Muscle of back (tissue), 3 donors: ENCODE measurements at regions not wholly inside any gene's neighbourhood (a gene's known extent, or its start where the extent isn't known, plus 50 kb on each side); places are given as distances from the start of the nearest gene placed in this dataset.
A peak's percentile ranks its signal among the peaks of the same experiment; 100 is the strongest.

ENCODE experiments used
- DNase-seq, 3 donors: peaks; one replicate each; pipeline versions ENCODE4 v3.0.0 to v3.0.0-alpha.2; 2013

DNA sequence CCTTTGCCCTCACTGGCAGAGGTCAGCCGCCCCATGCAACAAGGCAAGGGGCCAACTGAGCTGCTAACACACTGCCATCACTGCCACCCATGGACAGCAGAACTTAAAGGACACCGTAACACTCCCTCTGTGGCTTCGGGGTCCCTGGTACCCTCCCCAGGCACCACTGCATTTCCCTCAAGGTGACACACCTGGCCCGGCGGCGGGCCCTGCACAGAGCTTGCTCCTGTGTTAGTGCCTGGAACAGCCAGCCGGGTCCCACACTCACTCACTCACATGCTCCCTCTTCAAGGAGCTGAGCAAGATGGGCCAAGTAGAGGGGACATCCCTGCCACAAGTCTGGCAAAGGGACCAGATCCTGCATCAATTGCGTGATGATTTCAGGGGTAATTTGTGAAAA lies 126.5 kb upstream of the SOX4 start:
- no peak for DNase-seq

DNA sequence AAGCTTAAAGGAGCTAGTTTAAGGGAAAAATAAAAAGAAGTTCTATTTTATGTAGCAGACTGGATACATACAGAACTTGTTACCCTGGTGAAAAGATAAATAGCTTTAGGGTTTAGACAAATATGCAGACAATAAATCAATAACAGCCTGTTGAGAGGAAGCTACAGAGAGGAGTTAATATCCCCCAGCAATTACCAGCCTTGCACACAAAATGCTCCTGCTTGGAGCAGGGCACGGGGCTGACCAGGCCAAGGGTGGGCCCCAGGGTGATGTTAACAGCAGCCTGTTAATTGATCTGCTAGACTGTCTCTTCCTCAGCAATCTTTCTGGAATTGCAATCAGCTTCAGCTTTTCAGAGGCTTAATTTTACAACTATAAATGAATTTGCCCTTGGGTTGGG lies 125.1 kb upstream of the SOX4 start:
- DNase-seq = no peak

DNA sequence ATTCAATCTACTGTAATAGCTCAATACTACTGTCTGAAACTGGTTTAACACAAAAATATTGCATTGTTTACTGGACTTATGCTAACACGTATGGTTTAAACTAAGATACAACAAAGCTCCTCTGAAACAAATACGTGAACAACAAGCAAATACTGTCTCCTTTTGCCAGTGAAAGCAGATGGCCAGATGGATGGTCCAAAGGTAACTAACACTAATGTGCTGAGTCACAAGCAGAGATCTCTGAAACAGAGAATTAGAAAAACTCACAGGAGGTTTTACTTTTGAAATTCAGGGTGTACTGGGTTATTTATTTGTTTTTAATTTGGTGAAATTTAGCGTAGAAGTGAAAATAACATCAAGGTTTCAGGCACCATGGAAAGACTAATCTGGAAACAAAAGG lies 124.3 kb upstream of the SOX4 start:
- no peak for DNase-seq

DNA sequence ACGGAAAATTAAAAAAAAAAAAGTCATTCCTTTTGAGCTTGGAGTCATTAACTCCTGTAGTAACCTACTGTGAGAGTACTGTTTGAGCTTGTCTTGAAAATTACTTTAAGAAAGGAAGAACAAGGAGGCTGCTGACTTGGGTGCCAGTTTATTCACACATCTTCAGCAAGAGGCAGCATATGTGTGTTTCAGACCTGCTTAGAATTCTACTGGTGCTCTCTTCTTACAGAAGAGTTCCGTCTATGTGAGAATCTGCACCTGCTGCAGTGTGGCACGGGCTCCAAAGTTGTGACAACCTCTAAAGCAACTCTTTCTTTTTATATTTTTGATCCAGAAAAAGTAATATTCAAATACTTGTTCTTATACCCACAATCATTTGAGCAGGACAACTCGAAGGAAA lies 117.4 kb upstream of the SOX4 start:
- no peak for DNase-seq

DNA sequence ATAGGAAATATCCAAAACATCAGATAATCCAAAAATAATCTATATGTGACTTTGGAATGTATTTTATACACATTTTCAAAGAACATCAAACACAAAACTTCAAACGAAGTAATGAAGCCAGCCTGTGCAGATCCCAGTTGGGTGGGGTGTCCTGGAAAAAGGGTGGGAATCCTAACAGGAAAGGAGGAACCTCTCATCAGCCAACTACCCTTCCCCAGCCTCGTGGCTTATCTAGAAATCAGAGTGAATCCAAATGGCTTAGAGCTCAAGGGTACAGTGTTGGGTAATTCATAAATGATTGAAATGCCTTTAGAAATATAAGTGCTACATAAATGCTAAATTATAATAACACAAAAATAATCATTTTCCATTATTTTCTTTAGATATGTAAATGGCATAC lies 115.1 kb upstream of the SOX4 start:
- no peak for DNase-seq

DNA sequence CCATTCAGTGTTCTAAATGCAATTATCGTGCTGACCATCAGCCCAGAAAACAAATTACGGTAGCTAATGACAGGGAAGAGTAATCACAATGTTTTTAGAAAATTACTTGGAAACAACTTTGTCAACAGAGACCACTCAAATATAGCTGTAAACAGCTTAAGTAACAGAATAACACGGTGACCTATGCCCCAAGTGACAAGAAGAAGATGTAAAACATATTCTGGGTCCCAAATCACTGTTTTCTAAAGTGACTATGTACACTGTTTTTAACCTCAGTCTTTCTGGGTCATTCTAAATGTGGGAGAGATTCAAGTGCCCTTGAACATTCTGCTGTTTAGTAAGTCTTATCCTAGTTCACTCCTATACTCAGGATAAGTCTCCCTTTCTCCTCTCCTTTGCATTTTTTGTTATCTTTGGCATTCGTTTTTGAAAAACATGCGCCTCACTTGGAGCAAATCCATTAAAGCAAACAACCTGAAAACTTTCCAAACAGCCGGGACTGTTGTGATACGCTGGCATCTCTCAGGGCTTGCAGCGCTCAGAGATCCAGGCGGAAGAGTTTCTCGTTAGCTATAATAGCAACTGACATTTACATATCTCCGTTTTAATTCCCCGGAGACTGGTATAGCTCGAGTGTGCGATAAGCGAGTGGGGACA lies 114.5 kb upstream of the SOX4 start:
- peak in 2 of 3 donors; percentile 40 to 68 for DNase-seq

DNA sequence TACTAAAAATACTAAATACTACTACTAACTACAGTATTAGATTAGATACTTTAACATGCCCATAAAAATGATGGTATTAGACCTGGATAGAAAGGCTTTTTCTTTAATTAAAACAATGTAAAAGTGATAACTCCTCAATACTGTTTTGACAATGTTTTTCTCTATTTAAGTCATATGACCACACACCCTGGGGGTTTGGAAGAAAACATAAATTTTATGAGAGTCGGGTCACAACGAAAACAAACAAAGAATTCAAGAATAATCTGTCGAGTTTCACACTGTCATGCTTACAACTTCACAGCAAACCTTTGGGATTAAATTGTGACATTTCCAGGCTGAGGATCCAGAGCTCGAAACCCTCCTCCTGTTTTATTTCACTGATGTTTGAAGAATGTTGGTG lies 107.4 kb upstream of the SOX4 start:
- no peak for DNase-seq

DNA sequence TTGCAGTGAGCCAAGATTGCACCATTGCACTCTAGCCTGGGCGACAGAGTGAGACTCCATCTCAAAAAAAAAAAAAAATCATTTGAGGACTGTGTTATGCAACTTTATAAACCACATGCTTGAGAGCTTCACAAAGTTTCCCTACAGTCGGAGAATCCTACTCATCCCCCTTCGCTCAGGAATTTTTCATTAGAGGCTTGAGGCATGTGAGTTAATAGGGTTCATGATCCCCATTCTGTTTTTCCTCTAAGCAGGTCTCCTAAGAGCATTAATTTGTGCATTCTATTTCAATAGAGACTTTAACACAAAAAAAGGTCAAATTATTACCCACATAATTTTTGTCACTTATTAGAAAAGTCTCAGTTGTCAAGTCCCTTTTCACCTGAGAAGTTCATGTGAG lies 103.7 kb upstream of the SOX4 start:
- DNase-seq = no peak

DNA sequence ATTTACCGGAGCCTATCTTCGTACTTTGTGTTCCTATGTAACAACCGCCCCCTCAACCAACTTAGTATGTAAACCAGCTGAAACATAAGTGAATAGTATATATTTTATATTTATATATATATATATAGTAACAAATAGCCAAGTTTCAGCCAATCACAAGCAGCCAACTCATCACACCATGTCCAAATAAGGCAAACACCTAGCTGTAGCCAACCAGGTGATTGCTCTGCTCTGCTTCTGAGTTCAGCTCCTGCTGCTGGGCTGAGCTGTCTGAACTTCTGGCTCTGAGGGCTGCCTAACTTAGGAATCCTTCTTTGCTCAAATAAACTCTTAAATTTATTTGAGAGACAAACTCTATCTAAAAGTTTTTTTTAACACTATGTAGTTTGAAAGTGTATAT lies 101.6 kb upstream of the SOX4 start:
- no peak for DNase-seq

DNA sequence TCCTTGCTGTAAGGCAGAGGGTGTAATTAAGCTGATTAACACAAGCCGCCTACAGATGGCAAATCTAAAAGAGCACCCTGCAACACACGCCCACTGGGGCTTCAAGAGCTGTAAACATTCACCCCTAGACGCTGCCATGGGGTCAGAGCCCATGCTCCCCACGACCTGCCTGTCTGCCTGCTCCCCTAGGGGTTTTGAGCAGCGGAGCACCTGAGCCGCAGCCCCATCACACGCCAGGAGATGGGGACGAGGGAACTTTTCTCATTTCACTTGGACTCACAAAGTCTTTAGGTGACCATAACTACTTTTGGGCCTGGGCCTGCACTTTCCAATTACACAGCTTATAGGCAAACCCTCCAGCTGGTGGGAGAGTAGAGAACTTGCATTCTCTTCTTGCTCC lies 99.0 kb upstream of the SOX4 start:
- no peak for DNase-seq

DNA sequence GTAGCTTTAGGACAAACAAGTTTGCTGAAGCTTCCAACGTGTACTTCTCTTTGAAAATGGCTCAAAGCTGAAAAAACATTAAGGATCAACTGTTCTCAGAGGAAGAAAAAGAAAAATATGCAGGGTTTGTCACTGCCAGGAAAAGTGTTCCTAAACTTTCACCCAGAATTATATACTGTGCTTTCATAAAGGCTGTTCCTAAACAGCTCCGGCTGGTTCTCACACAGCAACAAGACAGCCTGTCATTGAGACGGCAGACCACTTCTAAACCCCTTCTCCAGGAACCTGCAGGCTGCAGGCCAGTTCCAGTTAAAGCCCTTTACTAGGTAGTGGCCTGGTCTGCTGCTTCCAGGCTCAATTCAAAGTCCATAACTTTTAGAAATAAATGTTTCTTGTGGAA lies 97.4 kb upstream of the SOX4 start:
- DNase-seq = peak in 2 of 3 donors; percentile 27 to 63

DNA sequence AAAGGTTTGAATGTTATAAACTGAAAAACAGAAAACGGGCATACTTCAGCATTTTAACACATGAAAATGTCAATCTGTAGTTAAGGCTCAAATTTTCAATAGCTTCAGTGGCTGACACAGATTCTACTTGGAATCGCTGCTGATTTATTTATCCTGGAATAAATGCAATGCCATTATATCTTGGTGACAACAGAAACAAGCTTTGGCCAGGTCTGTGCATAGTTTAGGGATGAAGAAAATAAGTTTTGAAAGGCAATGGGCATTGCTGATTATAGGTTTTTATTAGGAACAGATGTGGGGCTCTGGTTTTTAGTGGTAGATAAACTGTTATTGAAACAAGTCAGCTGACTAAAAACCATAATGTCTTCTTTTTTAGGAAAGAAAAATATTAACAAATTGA lies 96.8 kb upstream of the SOX4 start:
- peak in 2 of 3 donors; percentile 32 to 62 for DNase-seq

DNA sequence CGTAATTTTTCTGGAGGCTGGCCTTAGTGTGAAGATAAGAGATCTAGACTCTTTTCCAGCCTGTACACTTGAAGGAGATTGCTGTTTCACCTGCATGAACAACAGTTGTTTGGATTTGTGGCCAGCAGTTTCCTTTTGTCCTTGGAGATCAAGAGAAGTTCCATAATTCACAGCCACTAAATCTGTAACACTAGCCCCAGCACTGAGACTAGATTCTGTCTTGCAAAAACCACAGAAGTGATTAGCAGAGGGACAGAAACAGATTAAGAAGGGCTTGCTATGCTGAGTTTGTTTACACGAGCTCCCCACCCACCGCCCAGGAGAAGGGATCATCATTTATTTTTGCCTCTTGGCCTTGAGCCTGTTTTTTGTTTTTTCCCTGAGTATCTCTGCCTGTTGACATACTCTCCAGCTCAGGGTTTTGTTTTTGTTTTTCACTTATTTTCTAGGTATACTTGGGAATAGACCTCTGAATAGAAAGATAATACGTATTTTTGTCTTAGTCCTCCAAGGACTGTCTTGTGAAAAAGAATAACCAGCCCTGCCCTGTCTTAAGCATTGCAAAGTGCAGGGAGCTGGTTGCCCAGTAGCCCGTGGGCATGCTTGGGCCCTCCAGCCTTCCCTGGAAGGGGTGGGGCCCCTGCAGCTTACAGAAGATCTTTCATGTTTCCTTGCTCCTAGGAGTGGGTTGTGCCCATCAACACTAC lies 93.1 kb upstream of the SOX4 start:
- DNase-seq = peak in 1 of 3 donors; percentile 15

DNA sequence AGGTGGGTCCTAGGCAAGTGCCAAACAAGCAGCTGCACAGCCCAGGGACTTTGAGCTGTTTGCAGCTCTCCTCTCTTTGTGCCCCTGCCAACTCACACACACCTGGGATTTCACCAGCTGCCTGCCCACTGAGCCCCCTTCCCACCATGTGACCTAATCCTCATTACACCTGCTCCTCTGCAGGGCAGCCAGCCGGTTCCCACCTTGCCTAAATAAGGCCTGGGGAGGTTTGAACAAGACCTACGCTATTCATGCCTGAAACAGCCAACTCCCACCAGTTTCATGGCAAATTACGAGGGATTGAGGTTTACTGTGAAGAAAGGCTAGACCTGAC lies 92.6 kb upstream of the SOX4 start:
- no peak for DNase-seq

DNA sequence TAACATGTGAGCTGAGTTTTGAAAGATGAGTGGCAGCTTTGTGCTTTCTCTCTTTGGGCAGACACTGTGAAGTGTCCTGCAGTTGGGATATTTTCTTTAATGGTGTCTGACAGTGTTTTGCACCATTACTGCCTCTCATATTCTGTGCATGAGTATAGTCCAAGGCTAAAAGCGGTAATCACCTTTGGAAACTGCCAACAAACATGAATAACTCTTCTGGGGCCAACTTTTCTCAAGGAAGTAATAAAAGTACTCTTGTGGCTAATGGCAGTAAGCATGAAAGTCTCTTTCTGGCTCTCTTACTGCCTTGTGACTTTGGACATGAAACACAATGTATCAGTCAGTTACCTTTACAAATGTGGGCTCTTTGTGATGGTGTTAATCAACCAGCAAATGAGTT lies 91.7 kb upstream of the SOX4 start:
- no peak for DNase-seq

DNA sequence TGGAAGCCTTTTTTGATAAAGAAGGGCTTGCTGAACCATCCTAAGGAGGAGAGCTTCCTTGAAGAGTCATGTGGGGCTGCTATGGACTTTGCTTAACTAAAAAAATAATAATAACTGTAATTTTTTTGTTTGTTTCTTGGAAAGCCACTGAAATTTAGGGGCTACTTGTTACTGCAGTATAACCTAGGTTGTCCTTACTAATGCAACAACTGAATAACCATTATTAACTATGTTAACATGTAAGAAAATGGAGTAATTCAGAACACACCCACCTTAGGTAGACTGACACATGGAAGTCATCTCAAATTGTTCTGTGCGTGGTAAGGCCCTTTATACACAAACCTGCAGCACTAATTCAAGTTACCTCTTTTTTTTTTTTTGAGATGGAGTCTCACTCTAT lies 90.9 kb upstream of the SOX4 start:
- no peak for DNase-seq

DNA sequence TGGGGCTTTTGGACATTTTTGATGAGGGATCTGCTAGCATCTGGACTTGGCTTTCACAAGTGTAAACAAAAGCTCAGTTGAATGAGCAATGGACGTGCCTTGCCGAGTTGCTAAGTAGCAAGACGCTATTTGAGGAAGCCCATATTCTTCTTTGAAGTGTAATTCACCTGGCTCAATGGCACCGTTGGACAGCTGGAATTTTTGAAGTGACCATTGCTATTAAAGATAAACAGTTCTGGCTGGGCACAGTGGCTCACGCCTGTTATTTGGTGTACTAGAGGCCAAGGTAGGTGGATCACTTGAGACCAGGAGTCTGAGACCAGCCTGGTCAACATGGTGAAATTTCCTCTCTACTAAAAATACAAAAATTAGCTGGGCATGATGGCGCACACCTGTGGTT lies 88.8 kb upstream of the SOX4 start:
- no peak for DNase-seq

DNA sequence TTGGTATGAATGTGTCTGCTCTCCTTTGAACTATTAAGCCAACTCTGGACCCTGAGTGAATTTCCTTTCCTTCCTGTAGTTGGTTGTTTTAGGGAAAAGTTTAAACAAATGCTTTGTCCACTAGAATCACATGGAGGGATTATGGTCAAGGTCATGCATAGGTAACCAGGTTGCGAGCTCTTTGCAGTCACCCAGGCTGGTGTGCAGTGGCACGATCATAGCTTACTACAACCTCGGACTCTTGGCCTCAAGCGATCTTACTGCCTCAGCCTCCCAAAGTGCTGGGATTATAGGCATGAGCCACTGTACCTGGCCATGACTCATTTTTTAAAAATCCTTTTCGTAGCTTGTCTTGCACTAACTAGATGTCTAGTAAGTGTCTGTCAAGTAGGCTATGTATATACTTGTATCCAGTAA lies 88.0 kb upstream of the SOX4 start:
- no peak for DNase-seq

DNA sequence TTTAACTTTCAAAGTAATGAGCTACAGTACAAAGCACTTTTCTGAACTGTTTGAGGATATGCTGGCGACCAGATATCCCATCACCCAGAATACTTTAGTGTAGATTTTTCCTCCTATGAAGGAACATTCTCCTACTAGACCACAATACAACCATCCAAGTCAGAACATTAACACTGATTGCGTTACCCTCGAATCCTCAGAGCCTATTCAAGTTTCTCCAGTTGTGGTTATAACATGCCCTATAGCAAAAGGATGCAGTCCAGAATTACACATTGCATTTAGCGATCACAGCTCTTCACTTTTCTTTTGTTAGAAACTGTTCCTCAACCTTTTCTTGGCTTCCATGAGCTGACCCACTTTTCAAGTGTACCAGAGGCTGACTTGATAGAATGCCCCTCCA lies 87.4 kb upstream of the SOX4 start:
- DNase-seq = no peak

DNA sequence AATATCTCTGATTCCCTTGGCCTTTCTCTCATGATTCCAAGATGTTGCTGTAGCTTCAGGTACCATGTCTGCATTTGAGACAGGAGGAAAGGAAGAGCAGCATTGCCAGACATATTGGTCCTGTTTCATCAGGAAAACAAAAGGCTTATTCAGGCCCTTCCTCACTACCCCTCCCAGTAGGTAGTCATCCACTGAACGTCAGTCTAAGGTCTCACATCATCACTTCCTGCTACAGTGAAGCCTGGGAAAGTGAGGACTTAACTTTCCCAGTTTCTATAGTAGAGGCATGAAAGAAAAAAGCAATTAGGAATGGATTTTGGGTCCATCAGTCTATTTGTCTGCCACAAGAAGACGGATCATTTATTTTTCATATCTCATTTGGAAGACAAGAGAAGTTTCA lies 85.7 kb upstream of the SOX4 start:
- DNase-seq = no peak

DNA sequence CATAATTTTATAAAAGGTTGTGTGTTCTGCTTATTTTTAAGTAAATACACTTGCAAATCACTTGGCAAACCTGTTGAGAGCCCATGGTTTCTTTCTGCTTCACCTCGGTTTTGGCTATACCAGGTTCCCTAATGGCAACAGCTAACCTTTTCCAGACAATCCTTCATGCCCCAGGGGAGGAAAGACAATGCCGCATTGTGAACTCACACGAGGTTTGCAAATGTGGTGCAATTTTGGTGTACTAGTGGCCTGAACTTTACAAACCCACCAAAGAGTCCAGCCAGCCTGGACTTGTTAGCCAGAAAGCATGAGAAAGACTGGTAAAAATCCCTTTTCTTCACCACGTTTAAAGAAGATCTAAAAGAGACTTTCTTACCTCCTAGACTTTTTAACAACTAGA lies 84.8 kb upstream of the SOX4 start:
- no peak for DNase-seq

DNA sequence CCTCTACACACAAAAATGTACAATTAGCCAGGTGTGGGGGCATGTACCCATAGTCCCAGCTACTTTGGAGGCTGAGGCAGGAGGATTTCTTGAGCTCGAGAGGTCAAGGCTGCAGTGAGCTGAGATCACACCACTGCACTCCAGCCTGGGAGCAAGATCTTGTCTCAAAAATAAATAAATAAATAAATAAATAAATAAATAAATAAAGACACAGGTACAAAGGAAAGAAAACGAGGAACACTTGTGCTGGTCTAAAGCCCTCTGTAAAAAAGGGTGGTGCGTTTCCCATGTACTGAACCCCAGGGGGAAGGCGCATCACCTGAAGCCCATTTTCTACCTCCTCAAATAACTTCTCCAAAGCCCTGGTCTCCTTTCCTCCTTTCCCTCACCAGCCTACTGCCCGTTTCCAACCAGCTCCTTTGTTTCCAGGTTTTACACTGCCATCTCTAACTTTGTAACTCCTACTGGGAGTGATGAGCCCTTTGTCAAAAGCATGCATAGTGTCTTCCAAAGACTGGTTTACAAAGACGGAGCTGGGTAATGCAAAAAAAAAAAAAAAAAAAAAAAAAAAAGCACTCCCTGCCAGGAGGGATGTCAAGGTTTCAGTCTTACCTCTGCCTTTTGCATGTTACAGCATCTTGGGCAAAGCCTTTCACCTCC lies 81.5 kb upstream of the SOX4 start:
- no peak for DNase-seq

DNA sequence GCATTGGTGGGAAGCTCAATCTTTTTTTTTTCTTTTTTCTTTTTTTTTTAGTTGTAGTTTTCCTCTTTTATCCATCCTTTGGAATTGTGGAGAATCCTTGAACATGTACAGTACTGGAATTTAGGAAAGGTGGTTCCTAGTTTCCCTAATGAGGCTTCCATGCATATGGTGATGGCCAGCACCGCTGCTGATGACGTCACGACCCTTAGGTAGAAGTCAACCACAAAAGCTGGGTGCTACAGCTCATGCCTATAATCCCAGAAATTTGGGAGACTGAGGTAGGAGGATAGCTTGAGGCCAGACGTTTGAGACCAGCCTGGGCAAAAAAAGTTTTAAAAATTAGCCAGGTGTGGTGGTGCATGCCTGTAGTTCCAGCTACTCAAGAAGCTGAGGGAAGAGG lies 79.3 kb upstream of the SOX4 start:
- no peak for DNase-seq

DNA sequence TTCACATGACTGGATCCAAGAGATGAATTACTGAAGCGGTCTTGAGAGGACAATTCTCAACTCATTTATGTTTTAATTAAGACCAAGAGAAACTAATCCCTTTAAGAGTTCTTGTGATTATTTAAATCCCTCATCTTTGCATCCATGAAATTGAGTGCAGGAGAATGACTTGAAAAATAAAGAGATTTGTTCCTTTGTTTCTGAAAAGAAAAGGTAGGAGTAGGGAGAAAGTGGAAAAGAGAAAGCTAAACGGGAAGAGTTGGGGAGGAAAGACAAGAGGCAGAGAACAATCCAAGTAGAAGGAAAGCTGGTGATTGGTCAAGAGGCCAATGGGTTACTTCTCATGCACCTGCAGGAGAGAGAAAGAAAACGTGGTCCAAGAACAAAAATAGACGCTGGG lies 75.2 kb upstream of the SOX4 start:
- no peak for DNase-seq
